GM18861 (cell line): ENCODE measurements at regions not wholly inside any gene's neighbourhood (a gene's known extent, or its start where the extent isn't known, plus 50 kb on each side); places are given as distances from the start of the nearest gene placed in this dataset.

ENCODE experiments used
- ATAC-seq: cut with Tn5 transposase; IDR thresholded peaks from one replicate; pipeline ENCODE4 v1.9.1; 2021; ENCODE audit not compliant: unreplicated experiment

- no peak for ATAC-seq
These were observed 109.8 kb upstream of the HNRNPU start for GRCh38 chr1:244974106-244974505.

- no peak for ATAC-seq
These were observed 107.3 kb upstream of the HNRNPU start for GRCh38 chr1:244971552-244972216.

GRCh38 chr1:244970744-244971551, 106.6 kb upstream of the HNRNPU start:
- ATAC-seq = peak; percentile 53

- peak; percentile 53 for ATAC-seq
These were observed 105.9 kb upstream of the HNRNPU start for GRCh38 chr1:244970236-244970743.

- peak; percentile 15 for ATAC-seq
These were observed 105.3 kb upstream of the HNRNPU start for GRCh38 chr1:244969355-244970235.

- no peak for ATAC-seq
These were observed 104.5 kb upstream of the HNRNPU start for GRCh38 chr1:244968881-244969280.

GRCh38 chr1:244968471-244968871, 104.1 kb upstream of the HNRNPU start:
- no peak for ATAC-seq

GRCh38 chr1:244967159-244967558, 102.8 kb upstream of the HNRNPU start:
- ATAC-seq = no peak

GRCh38 chr1:244965185-244966030, 101.1 kb upstream of the HNRNPU start:
- no peak for ATAC-seq

- ATAC-seq = no peak
These were observed 100.0 kb upstream of the HNRNPU start for GRCh38 chr1:244964112-244964971.

- no peak for ATAC-seq
These were observed 99.0 kb upstream of the HNRNPU start for GRCh38 chr1:244963231-244963826.

- no peak for ATAC-seq
These were observed 97.8 kb upstream of the HNRNPU start for GRCh38 chr1:244962130-244962529.

- ATAC-seq = no peak
These were observed 96.6 kb upstream of the HNRNPU start for GRCh38 chr1:244960904-244961303.

- no peak for ATAC-seq
These were observed 94.2 kb upstream of the HNRNPU start for GRCh38 chr1:244958593-244958992.

GRCh38 chr1:244957525-244957924, 93.2 kb upstream of the HNRNPU start:
- no peak for ATAC-seq

GRCh38 chr1:244957122-244957521, 92.8 kb upstream of the HNRNPU start:
- ATAC-seq = no peak

- no peak for ATAC-seq
These were observed 91.3 kb upstream of the HNRNPU start for GRCh38 chr1:244955661-244956060.

GRCh38 chr1:244954359-244954758, 90.0 kb upstream of the HNRNPU start:
- no peak for ATAC-seq

- no peak for ATAC-seq
These were observed 89.6 kb upstream of the HNRNPU start for GRCh38 chr1:244953901-244954300.
